ENCODE measurements at regions not wholly inside any gene's neighbourhood (a gene's known extent, or its start where the extent isn't known, plus 50 kb on each side); places are given as distances from the start of the nearest gene placed in this dataset.

DNA sequence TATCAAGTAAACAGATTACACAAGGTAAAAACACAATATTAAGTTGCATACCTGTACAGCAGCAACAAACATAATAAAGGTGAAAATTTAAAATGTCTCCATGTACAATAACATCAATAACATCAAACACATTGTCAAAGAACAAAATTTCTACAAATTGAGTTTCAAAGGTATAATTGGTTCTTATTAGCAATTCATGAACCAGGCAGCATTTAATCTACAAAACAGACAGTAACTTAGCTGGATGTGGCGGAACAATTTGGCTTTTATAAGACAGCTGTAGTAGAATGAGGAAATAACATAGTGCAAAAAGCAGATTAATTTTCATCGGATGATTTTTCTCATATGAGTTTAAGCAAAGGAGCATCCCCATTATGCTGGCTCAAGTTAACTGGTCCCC lies 1176.8 kb downstream of the EFNA5 start:
- TF ChIP-seq, protein P1, sequence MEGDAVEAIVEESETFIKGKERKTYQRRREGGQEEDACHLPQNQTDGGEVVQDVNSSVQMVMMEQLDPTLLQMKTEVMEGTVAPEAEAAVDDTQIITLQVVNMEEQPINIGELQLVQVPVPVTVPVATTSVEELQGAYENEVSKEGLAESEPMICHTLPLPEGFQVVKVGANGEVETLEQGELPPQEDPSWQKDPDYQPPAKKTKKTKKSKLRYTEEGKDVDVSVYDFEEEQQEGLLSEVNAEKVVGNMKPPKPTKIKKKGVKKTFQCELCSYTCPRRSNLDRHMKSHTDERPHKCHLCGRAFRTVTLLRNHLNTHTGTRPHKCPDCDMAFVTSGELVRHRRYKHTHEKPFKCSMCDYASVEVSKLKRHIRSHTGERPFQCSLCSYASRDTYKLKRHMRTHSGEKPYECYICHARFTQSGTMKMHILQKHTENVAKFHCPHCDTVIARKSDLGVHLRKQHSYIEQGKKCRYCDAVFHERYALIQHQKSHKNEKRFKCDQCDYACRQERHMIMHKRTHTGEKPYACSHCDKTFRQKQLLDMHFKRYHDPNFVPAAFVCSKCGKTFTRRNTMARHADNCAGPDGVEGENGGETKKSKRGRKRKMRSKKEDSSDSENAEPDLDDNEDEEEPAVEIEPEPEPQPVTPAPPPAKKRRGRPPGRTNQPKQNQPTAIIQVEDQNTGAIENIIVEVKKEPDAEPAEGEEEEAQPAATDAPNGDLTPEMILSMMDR (IDR thresholded peaks at IDR 0.05; ENCODE audit: insufficient read depth, low read depth, low read length), result no peak
- TF ChIP-seq EZH2 (IDR thresholded peaks at IDR 0.05; ENCODE audit: insufficient read depth, low read length), result no peak

Data from astrocyte (in vitro differentiated cells and primary cell).